K562 (cell line): ENCODE measurements at regions not wholly inside any gene's neighbourhood (a gene's known extent, or its start where the extent isn't known, plus 50 kb on each side); places are given as distances from the start of the nearest gene placed in this dataset.

Experiments
- ATAC-seq: fragments of 200-7000 bp; cut with Tn5 transposase; 3 replicates; pipeline ENCODE4 v1.9.1; 2020; ENCODE audit warnings: moderate library complexity
- BruUV-seq: library from RNA; stranded (reverse); fragments of 400-500 nt; replicated peaks from 2 replicates; lab custom pipeline; 2021; lab: Mats Ljungman, UMichigan
- CTCF ChIA-PET: fragments of 300-600 bp; formaldehyde crosslinking; extraction: SDS; loops from one replicate; lab custom pipeline; 2021; ENCODE audit warnings: low intra/inter-chr PET ratio; lab: Yijun Ruan, JAX
- POLR2A ChIA-PET: fragments of 300-600, 350-650 bp; sonication (Branson Sonifier 250); formaldehyde crosslinking; extraction: SDS; loops from one replicate; lab custom pipeline; 2021; ENCODE audit warnings: antibody characterized with exemption, inconsistent platforms; lab: Yijun Ruan, JAX
- DNase-seq, 4 experiments: peaks; one replicate each; pipeline versions ENCODE4 v3.0.0 to v3.0.0-alpha.2; 2011 to 2018; ENCODE audit warnings: low spot score in 3 of 4, mixed read lengths in 3 of 4; ENCODE audit errors: extremely low read depth in 1 of 4
- FAIRE-seq: peaks from 2 replicates; lab custom pipeline; 2011; peaks lifted over from hg19 to GRCh38; lab: Jason Lieb, UNC
- H2AFZ ChIP-seq: 2 replicates; pipeline ENCODE4 v1.6.0; 2011; ENCODE audit warnings: low read depth, low read length, control low read depth, inconsistent platforms
- H3K27ac ChIP-seq: fragments of 200-600 bp; 3 replicates; pipeline ENCODE4 v1.8.0; 2011; ENCODE audit warnings: low read depth, mild to moderate bottlenecking, control low read depth, inconsistent platforms, low read length, moderate library complexity, mixed read lengths; ENCODE audit errors: extremely low read depth
- H3K27me3 ChIP-seq, 2 experiments: fragments of 300-600 bp in 1 of 2; 2 replicates in 1 of 2; 3 replicates in 1 of 2; pipeline versions ENCODE4 v1.6.0 to v1.8.0; 2011; ENCODE audit warnings: inconsistent platforms in 2 of 2, low read length in 2 of 2, mild to moderate bottlenecking in 1 of 2, mixed read lengths in 1 of 2, moderate library complexity in 1 of 2; ENCODE audit not compliant: control insufficient read depth in 2 of 2, insufficient read depth in 2 of 2
- H3K36me3 ChIP-seq: fragments of 300-600 bp; 3 replicates; pipeline ENCODE4 v1.8.0; 2011; ENCODE audit warnings: mild to moderate bottlenecking, low read length, inconsistent platforms; ENCODE audit not compliant: control insufficient read depth, insufficient read depth
- H3K4me1 ChIP-seq, 2 experiments: fragments of 200-600 bp in 1 of 2; replicated peaks in 1 of 2; 2 replicates in 1 of 2; 3 replicates in 1 of 2; pipeline versions ENCODE4 v1.5.1 to v1.8.0; 2011; ENCODE audit warnings: inconsistent platforms in 2 of 2, low read length in 2 of 2, mild to moderate bottlenecking in 1 of 2, mixed read lengths in 1 of 2, moderate library complexity in 1 of 2; ENCODE audit not compliant: control insufficient read depth in 2 of 2, insufficient read depth in 2 of 2
- H3K4me2 ChIP-seq: 2 replicates; pipeline ENCODE4 v1.6.1; 2011; ENCODE audit warnings: low read length, control low read depth, inconsistent platforms, mixed read lengths; ENCODE audit not compliant: insufficient read depth
- H3K4me3 ChIP-seq: fragments of 200-600 bp; sonication (generic), shearing (Covaris generic); 2 replicates; pipeline ENCODE4 v1.5.1; 2016; ENCODE audit warnings: control low read depth, inconsistent platforms
- H3K79me2 ChIP-seq: fragments of 200-600 bp; 3 replicates; pipeline ENCODE4 v1.8.0; 2011; ENCODE audit warnings: low read length, inconsistent platforms; ENCODE audit not compliant: control insufficient read depth, insufficient read depth
- H3K9ac ChIP-seq, 2 experiments: 2 replicates each; pipeline versions ENCODE4 v1.6.0 to v1.6.1; 2011; ENCODE audit warnings: low read depth in 2 of 2, low read length in 2 of 2, control low read depth in 1 of 2, inconsistent platforms in 1 of 2, mild to moderate bottlenecking in 1 of 2, mixed read lengths in 1 of 2; ENCODE audit not compliant: insufficient read depth in 1 of 2
- H3K9me1 ChIP-seq: one replicate; pipeline ENCODE4 v1.6.0; 2011; ENCODE audit warnings: inconsistent platforms, mild to moderate bottlenecking, low read length, moderate library complexity; ENCODE audit not compliant: control insufficient read depth, insufficient read depth
- H3K9me3 ChIP-seq: replicated peaks from 2 replicates; pipeline ENCODE4 v1.5.1; 2011; ENCODE audit warnings: low read depth, low read length, inconsistent platforms; ENCODE audit not compliant: control insufficient read depth, insufficient read depth
- H4K20me1 ChIP-seq: replicated peaks from 2 replicates; pipeline ENCODE4 v1.6.1; 2011; ENCODE audit warnings: low read length, inconsistent platforms, mixed read lengths; ENCODE audit not compliant: control insufficient read depth, insufficient read depth
- EGR1 ChIP-seq: fragments of 450-650 bp; conservative IDR thresholded peaks from 2 replicates; pipeline ENCODE4 v1.6.1; 2017; ENCODE audit warnings: mild to moderate bottlenecking
- ELK1 ChIP-seq: sonication (generic); formaldehyde crosslinking; IDR thresholded peaks from 2 replicates; pipeline ENCODE4 v1.8.1; 2022; ENCODE audit warnings: missing genetic modification reagents
- ETS1 ChIP-seq: conservative IDR thresholded peaks from 2 replicates; pipeline ENCODE4 v1.6.1; 2011; ENCODE audit warnings: low read depth, mild to moderate bottlenecking, low read length; ENCODE audit not compliant: control insufficient read depth
- MAFF ChIP-seq: IDR thresholded peaks from 2 replicates; pipeline ENCODE4 v1.6.1; 2012; ENCODE audit warnings: low read length, improper control_type of control experiment
- MAFG ChIP-seq: fragments of 450-650 bp; conservative IDR thresholded peaks from 2 replicates; pipeline ENCODE4 v1.6.1; 2016; ENCODE audit warnings: missing genetic modification characterization, missing compliant biosample characterization
- MAFK ChIP-seq: IDR thresholded peaks from 2 replicates; pipeline ENCODE4 v1.6.1; 2011; ENCODE audit warnings: low read length, improper control_type of control experiment
- NFE2 ChIP-seq: IDR thresholded peaks from 2 replicates; pipeline ENCODE4 v1.6.1; 2014; ENCODE audit warnings: antibody characterized with exemption, low read depth
- NFE2L1 ChIP-seq: fragments of 450-650 bp; IDR thresholded peaks from 2 replicates; pipeline ENCODE4 v1.6.1; 2016; ENCODE audit warnings: missing genetic modification characterization, low read depth, mild to moderate bottlenecking, missing compliant biosample characterization, moderate library complexity, borderline replicate concordance
- U2AF1 ChIP-seq: fragments of 200-400 bp; formaldehyde crosslinking; optimal IDR thresholded peaks from 2 replicates; pipeline ENCODE3; 2017; ENCODE audit warnings: mild to moderate bottlenecking, low read depth, low read length, moderate library complexity
- ZBTB12 ChIP-seq: fragments of 250-450 bp; sonication (Bioruptor Pico); IDR thresholded peaks from 2 replicates; pipeline ENCODE4 v1.4.0; 2020
- ZNF184 ChIP-seq: sonication (generic); formaldehyde crosslinking; IDR thresholded peaks from 2 replicates; pipeline ENCODE4 v1.5.0; 2020; ENCODE audit warnings: missing genetic modification reagents
- ZNF316 ChIP-seq: fragments of 450-650 bp; IDR thresholded peaks from 2 replicates; pipeline ENCODE4 v1.6.1; 2016
- WGBS: fragments of 100-300 bp; shearing (Covaris generic); methylation state at CpG from one replicate; pipeline ENCODE4 v1.1.6; 2016; ENCODE audit warnings: low coverage, mixed read lengths; ENCODE audit not compliant: insufficient coverage; ENCODE audit errors: missing lambda C conversion rate; 5-methylcytosine and 5-hydroxymethylcytosine counted together
- in situ Hi-C: fragments of 300-500 bp; cut with MboI; formaldehyde crosslinking; loops from 4 replicates; pipeline ENCODE4 v1.15.0; 2018; ENCODE audit warnings: inconsistent platforms, mixed read lengths
- intact Hi-C: fragments of 100-400 bp; cut with micrococcal nuclease; formaldehyde crosslinking; loops from 2 replicates; pipeline ENCODE4 v1.14.2; 2022

GRCh38 chr7:153190452-153190851 lies 430.9 kb downstream of the ACTR3B start (continued):
- TF ChIP-seq ETS1, result no peak; the same call in 1 of the 2 replicates
- no peak for TF ChIP-seq ELK1
- TF ChIP-seq ZNF184 (CRISPR knock-in tag), result no peak
- TF ChIP-seq ZBTB12, result no peak

- H3K36me3 ChIP-seq, result no peaks in the 10 kb centered on the region
- no peaks in the 10 kb centered on the region for H4K20me1 ChIP-seq
- no TSS peak for BruUV-seq
- DNase-seq (peak in 1 of 4 experiments; percentile 6), FAIRE-seq (no peak), ATAC-seq (no peak)
- no peak overlapping the region for H3K9ac ChIP-seq
- H3K27ac ChIP-seq, result no peak overlapping the region
- peaks cover 0 to 4% of the 10 kb centered on the region in 2 experiments; a peak in 1 of 5 replicates for H3K4me1 ChIP-seq
- ChIA-PET CTCF (no interaction called here), POLR2A (no interaction called here)
- no peak overlapping the region for H3K4me2 ChIP-seq
- H3K4me3 ChIP-seq, result no peak overlapping the region
- H3K79me2 ChIP-seq, result no peaks in the 10 kb centered on the region
- in situ Hi-C loops, result no loop called here
- peak overlapping the region; percentile 67 for H2AFZ ChIP-seq
- no peaks in the 10 kb centered on the region; a peak in 1 of 5 replicates for H3K27me3 ChIP-seq
- H3K9me3 ChIP-seq, result no peaks in the 10 kb centered on the region
- TF ChIP-seq U2AF1, result no peak
- peak; percentile 35; the same call in 1 of the 2 replicates for TF ChIP-seq NFE2L1 (tag)
- peak; percentile 78 for TF ChIP-seq NFE2
- TF ChIP-seq MAFF, result peak; percentile 52
- TF ChIP-seq MAFK, result peak; percentile 55; the same call in 1 of the 2 replicates
- no peak for TF ChIP-seq EGR1
- TF ChIP-seq ZNF316, result peak; percentile 65
- peak; percentile 81 for TF ChIP-seq MAFG (tag)
- 4% methylated on average over 4 of the region's 4 CpGs for WGBS
- intact Hi-C loops, result loop anchor here (5.0 to 10.0 kb wide), 3 partner anchors 184 to 644 kb away; no protein-coding TSS in a partner anchor
- no peaks in the 10 kb centered on the region for H3K9me1 ChIP-seq
Measured at GRCh38 chr7:153190986-153191385, 431.4 kb downstream of the ACTR3B start.
